ENCODE measurements at regions not wholly inside any gene's neighbourhood (a gene's known extent, or its start where the extent isn't known, plus 50 kb on each side); places are given as distances from the start of the nearest gene placed in this dataset.
"Not testable (repeated sequence)": the region's sequence is repeated elsewhere in the genome, so short reads cannot be mapped to it uniquely, and the experiment has no call there.

DNA sequence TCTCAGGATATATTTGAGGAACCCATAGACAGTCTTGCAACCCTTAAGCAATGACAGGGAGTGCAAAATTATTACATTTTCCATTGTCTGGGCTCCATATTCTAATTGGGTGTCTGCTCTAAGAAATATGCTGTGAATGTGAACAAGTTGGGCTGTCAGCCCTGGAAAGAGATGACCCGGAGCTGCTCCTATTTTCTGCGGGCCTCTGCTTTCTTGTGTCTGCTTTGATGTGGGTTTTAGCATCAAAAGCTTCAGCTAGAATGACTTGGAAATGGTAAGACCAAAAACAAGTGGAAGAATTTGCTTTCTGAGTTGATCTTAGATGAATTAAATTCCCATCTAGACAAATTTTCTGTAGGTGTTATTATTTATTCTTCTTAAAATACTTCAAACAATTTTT lies 343.6 kb upstream of the IGFBP3 start:
- intact Hi-C loops (cut with DNase I; ENCODE audit: low total_unique reads) = no loop called here
- no peak overlapping the region for H3K4me3 ChIP-seq (ENCODE audit: low read depth, poor library complexity, severe bottlenecking)
- DNase-seq (ENCODE audit: low spot score in 2 of 2) = no peak
- TF ChIP-seq, protein P1, sequence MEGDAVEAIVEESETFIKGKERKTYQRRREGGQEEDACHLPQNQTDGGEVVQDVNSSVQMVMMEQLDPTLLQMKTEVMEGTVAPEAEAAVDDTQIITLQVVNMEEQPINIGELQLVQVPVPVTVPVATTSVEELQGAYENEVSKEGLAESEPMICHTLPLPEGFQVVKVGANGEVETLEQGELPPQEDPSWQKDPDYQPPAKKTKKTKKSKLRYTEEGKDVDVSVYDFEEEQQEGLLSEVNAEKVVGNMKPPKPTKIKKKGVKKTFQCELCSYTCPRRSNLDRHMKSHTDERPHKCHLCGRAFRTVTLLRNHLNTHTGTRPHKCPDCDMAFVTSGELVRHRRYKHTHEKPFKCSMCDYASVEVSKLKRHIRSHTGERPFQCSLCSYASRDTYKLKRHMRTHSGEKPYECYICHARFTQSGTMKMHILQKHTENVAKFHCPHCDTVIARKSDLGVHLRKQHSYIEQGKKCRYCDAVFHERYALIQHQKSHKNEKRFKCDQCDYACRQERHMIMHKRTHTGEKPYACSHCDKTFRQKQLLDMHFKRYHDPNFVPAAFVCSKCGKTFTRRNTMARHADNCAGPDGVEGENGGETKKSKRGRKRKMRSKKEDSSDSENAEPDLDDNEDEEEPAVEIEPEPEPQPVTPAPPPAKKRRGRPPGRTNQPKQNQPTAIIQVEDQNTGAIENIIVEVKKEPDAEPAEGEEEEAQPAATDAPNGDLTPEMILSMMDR (IDR thresholded peaks at IDR 0.05) = no peak
- no peak for TF ChIP-seq POLR2A (IDR thresholded peaks at IDR 0.05)
- WGBS, 2 donors = 42 to 54% methylated on average over 2 of the region's 2 CpGs

GRCh38 chr7:46261638-46262037 lies 340.6 kb upstream of the IGFBP3 start:
- DNase-seq (ENCODE audit: low spot score in 2 of 2); H3K4me3 ChIP-seq (ENCODE audit: low read depth, poor library complexity, severe bottlenecking); intact Hi-C loops (cut with DNase I; ENCODE audit: low total_unique reads): not testable (repeated sequence)
- WGBS, 2 donors = 90 to 93% methylated on average over 9 of the region's 9 CpGs

- H3K4me3 ChIP-seq (ENCODE audit: low read depth, poor library complexity, severe bottlenecking) = no peak overlapping the region
- no peak for DNase-seq (ENCODE audit: low spot score in 2 of 2)
- WGBS, 2 donors = 34 to 70% methylated on average over 1 of the region's 1 CpG
- intact Hi-C loops (cut with DNase I; ENCODE audit: low total_unique reads) = no loop called here
- TF ChIP-seq, protein P1 (IDR thresholded peaks at IDR 0.05) = no peak
- no peak for TF ChIP-seq POLR2A (IDR thresholded peaks at IDR 0.05)
These were observed 338.9 kb upstream of the IGFBP3 start for GRCh38 chr7:46259947-46260346.

- no peak for TF ChIP-seq POLR2A (IDR thresholded peaks at IDR 0.05)
- TF ChIP-seq, protein P1 (IDR thresholded peaks at IDR 0.05) = no peak
- intact Hi-C loops (cut with DNase I; ENCODE audit: low total_unique reads) = no loop called here
- 57 to 62% methylated on average over 3 of the region's 3 CpGs for WGBS, 2 donors
- H3K4me3 ChIP-seq (ENCODE audit: low read depth, poor library complexity, severe bottlenecking) = no peak overlapping the region
- DNase-seq (ENCODE audit: low spot score in 2 of 2) = no peak
These were observed 336.8 kb upstream of the IGFBP3 start for GRCh38 chr7:46257761-46258448.

DNA sequence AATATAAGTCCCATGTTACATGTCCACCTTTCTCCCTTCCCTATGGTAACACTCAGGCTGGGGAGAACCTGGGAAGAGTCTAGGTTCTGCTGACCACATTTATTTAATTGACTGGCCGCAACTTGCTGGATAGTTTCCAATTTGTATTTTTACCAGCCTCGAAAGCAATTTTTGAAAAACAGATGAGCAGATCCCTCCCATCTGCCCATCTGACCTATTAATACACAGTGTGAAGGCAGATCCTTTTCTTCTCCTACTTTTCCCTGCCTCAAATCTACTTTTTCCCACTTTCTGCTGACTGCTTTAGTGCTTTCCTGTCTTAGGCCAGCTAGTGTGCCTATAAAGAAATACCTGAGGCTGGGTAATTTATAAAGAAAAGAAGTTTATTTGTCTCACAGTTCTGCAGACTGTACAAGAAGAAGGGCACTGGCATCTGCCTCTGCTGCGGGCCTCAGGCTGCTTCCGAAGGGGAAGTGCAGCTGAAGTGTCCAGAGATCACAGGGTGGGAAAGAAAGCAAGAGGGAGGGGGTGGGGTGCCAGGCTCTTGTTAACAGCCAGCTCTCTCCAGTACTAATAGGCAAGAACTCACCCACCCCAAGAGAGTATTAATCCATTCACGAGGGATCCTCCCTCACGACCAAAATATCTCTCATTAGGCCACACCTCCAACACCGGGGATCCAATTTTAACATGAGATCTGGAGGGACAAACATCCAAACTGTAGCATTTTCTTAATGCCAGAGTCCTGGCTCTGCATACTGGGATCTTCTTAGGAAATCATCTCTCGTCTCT lies 336.0 kb upstream of the IGFBP3 start:
- TF ChIP-seq, protein P1 (IDR thresholded peaks at IDR 0.05) = no peak
- no peak for TF ChIP-seq POLR2A (IDR thresholded peaks at IDR 0.05)
- intact Hi-C loops (cut with DNase I; ENCODE audit: low total_unique reads) = no loop called here
- H3K4me3 ChIP-seq (ENCODE audit: low read depth, poor library complexity, severe bottlenecking) = no peak overlapping the region
- whole genome bisulfite sequencing, 2 donors = 48 to 60% methylated on average over 8 of the region's 8 CpGs
- DNase-seq (ENCODE audit: low spot score in 2 of 2) = no peak

- no peak for DNase-seq (ENCODE audit: low spot score in 2 of 2)
- intact Hi-C loops (cut with DNase I; ENCODE audit: low total_unique reads) = no loop called here
- no peak overlapping the region for H3K4me3 ChIP-seq (ENCODE audit: low read depth, poor library complexity, severe bottlenecking)
- WGBS, 2 donors = 62 to 72% methylated on average over 1 of the region's 1 CpG
- TF ChIP-seq, protein P1 (IDR thresholded peaks at IDR 0.05) = no peak
- no peak for TF ChIP-seq POLR2A (IDR thresholded peaks at IDR 0.05)
These were observed 332.4 kb upstream of the IGFBP3 start for GRCh38 chr7:46253520-46253919.
